ENCODE measurements at regions not wholly inside any gene's neighbourhood (a gene's known extent, or its start where the extent isn't known, plus 50 kb on each side); places are given as distances from the start of the nearest gene placed in this dataset.

GRCh38 chr15:35931799-35932341 is 385.9 kb upstream of the DPH6 start:
- TF ChIP-seq CTCF (conservative IDR thresholded peaks at IDR 0.05; ENCODE audit: low read depth, low read length): no peak
- no peak for TF ChIP-seq SMC3 (IDR thresholded peaks at IDR 0.05; ENCODE audit: low read depth, low read length)
- no peak for TF ChIP-seq BHLHE40 (IDR thresholded peaks at IDR 0.05; ENCODE audit: low read depth, low read length)
- TF ChIP-seq, protein P1, sequence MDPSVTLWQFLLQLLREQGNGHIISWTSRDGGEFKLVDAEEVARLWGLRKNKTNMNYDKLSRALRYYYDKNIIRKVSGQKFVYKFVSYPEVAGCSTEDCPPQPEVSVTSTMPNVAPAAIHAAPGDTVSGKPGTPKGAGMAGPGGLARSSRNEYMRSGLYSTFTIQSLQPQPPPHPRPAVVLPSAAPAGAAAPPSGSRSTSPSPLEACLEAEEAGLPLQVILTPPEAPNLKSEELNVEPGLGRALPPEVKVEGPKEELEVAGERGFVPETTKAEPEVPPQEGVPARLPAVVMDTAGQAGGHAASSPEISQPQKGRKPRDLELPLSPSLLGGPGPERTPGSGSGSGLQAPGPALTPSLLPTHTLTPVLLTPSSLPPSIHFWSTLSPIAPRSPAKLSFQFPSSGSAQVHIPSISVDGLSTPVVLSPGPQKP (IDR thresholded peaks at IDR 0.05; ENCODE audit: borderline replicate concordance, low read depth, low read length): no peak

Measured in IMR-90 (cell line).